H4 (cell line): ENCODE measurements at regions not wholly inside any gene's neighbourhood (a gene's known extent, or its start where the extent isn't known, plus 50 kb on each side); places are given as distances from the start of the nearest gene placed in this dataset.

ENCODE experiments used
- DNase-seq: peaks from one replicate; pipeline ENCODE4 v3.0.0-alpha.2; 2015; ENCODE audit warnings: low spot score

GRCh38 chr5:174376056-174376455, 330.6 kb downstream of the NSG2 start:
- DNase-seq = no peak

GRCh38 chr5:174376726-174377373, 331.3 kb downstream of the NSG2 start:
- no peak for DNase-seq

GRCh38 chr5:174378121-174378874, 332.8 kb downstream of the NSG2 start:
- no peak for DNase-seq

GRCh38 chr5:174380311-174380710, 334.8 kb downstream of the NSG2 start:
- DNase-seq = no peak

GRCh38 chr5:174381241-174381640, 335.7 kb downstream of the NSG2 start:
- DNase-seq = no peak

- DNase-seq = no peak
Observed at GRCh38 chr5:174383210-174384167, 338.0 kb downstream of the NSG2 start.

- DNase-seq = peak; percentile 97
Observed at GRCh38 chr5:174384509-174384947, 339.0 kb downstream of the NSG2 start.

GRCh38 chr5:174386306-174386705, 338.1 kb upstream of the MSX2 start:
- no peak for DNase-seq

- DNase-seq = peak; percentile 58
Observed at GRCh38 chr5:174386846-174387245, 337.5 kb upstream of the MSX2 start.

- DNase-seq = peak; percentile 90
Observed at GRCh38 chr5:174387448-174387847, 336.9 kb upstream of the MSX2 start.

GRCh38 chr5:174392892-174393291, 331.5 kb upstream of the MSX2 start:
- DNase-seq = no peak

GRCh38 chr5:174396541-174396940, 327.8 kb upstream of the MSX2 start:
- no peak for DNase-seq

- no peak for DNase-seq
Observed at GRCh38 chr5:174397206-174397605, 327.2 kb upstream of the MSX2 start.

GRCh38 chr5:174398171-174398570, 326.2 kb upstream of the MSX2 start:
- no peak for DNase-seq

- DNase-seq = no peak
Observed at GRCh38 chr5:174399411-174399810, 325.0 kb upstream of the MSX2 start.

- no peak for DNase-seq
Observed at GRCh38 chr5:174400461-174400860, 323.9 kb upstream of the MSX2 start.

- DNase-seq = no peak
Observed at GRCh38 chr5:174401793-174402192, 322.6 kb upstream of the MSX2 start.

- DNase-seq = peak; percentile 48
Observed at GRCh38 chr5:174402222-174402812, 322.1 kb upstream of the MSX2 start.

- DNase-seq = no peak
Observed at GRCh38 chr5:174404848-174405247, 319.5 kb upstream of the MSX2 start.

- no peak for DNase-seq
Observed at GRCh38 chr5:174409070-174409469, 315.3 kb upstream of the MSX2 start.

GRCh38 chr5:174409971-174410370, 314.4 kb upstream of the MSX2 start:
- DNase-seq = no peak
